ENCODE measurements at regions not wholly inside any gene's neighbourhood (a gene's known extent, or its start where the extent isn't known, plus 50 kb on each side); places are given as distances from the start of the nearest gene placed in this dataset.
A peak's percentile ranks its signal among the peaks of the same experiment; 100 is the strongest.

GRCh38 chr6:94362061-94362864 lies 942.9 kb upstream of the EPHA7 start:
- no peak for DNase-seq

GRCh38 chr6:94361304-94362060 lies 942.1 kb upstream of the EPHA7 start:
- no peak for DNase-seq

- DNase-seq = no peak
Observed at GRCh38 chr6:94357381-94357980, 938.1 kb upstream of the EPHA7 start.

GRCh38 chr6:94350833-94351232 lies 931.5 kb upstream of the EPHA7 start:
- no peak for DNase-seq

- DNase-seq = peak; percentile 65
Observed at GRCh38 chr6:94349227-94349626, 929.9 kb upstream of the EPHA7 start.

- DNase-seq = no peak
Observed at GRCh38 chr6:94344866-94345265, 925.5 kb upstream of the EPHA7 start.

- DNase-seq = no peak
Observed at GRCh38 chr6:94341173-94341572, 921.8 kb upstream of the EPHA7 start.

- no peak for DNase-seq
Observed at GRCh38 chr6:94323853-94324252, 904.5 kb upstream of the EPHA7 start.

- DNase-seq = no peak
Observed at GRCh38 chr6:94300424-94301144, 881.2 kb upstream of the EPHA7 start.

- DNase-seq = no peak
Observed at GRCh38 chr6:94289131-94289530, 869.8 kb upstream of the EPHA7 start.

GRCh38 chr6:94278146-94278545 lies 858.8 kb upstream of the EPHA7 start:
- DNase-seq = no peak

- DNase-seq = peak; percentile 33
Observed at GRCh38 chr6:94272327-94272726, 853.0 kb upstream of the EPHA7 start.

GRCh38 chr6:94270091-94270948 lies 851.0 kb upstream of the EPHA7 start:
- DNase-seq = peak; percentile 39

- DNase-seq = no peak
Observed at GRCh38 chr6:94269256-94269655, 849.9 kb upstream of the EPHA7 start.

- no peak for DNase-seq
Observed at GRCh38 chr6:94260765-94261164, 841.4 kb upstream of the EPHA7 start.

GRCh38 chr6:94254689-94255088 lies 835.3 kb upstream of the EPHA7 start:
- DNase-seq = no peak

GRCh38 chr6:94251878-94252277 lies 832.5 kb upstream of the EPHA7 start:
- no peak for DNase-seq

- DNase-seq = no peak
Observed at GRCh38 chr6:94245395-94245794, 826.0 kb upstream of the EPHA7 start.

GRCh38 chr6:94238868-94239267 lies 819.5 kb upstream of the EPHA7 start:
- DNase-seq = no peak

GRCh38 chr6:94227741-94228140 lies 808.4 kb upstream of the EPHA7 start:
- DNase-seq = no peak

- no peak for DNase-seq
Observed at GRCh38 chr6:94217836-94218235, 798.5 kb upstream of the EPHA7 start.

GRCh38 chr6:94215552-94215951 lies 796.2 kb upstream of the EPHA7 start:
- no peak for DNase-seq
